HEK293 (cell line): ENCODE measurements at regions not wholly inside any gene's neighbourhood (a gene's known extent, or its start where the extent isn't known, plus 50 kb on each side); places are given as distances from the start of the nearest gene placed in this dataset.

Experiments used
- REPIN1 ChIP-seq: fragments of 450-650 bp; formaldehyde crosslinking; IDR thresholded peaks from 2 replicates; pipeline ENCODE4 v1.5.1; 2017; ENCODE audit warnings: missing biosample characterization, missing genetic modification characterization, low read depth
- ZNF350 ChIP-seq: fragments of 450-650 bp; formaldehyde crosslinking; IDR thresholded peaks from 2 replicates; pipeline ENCODE4 v1.5.0; 2017; ENCODE audit warnings: missing biosample characterization, mild to moderate bottlenecking, missing genetic modification characterization
- TF ChIP-seq, protein P1 (sequence below): fragments of 450-650 bp; formaldehyde crosslinking; IDR thresholded peaks from 2 replicates; pipeline ENCODE4 v1.5.1; 2016; ENCODE audit warnings: missing biosample characterization, missing genetic modification characterization
- TF ChIP-seq, protein P2 (sequence below): fragments of 450-650 bp; formaldehyde crosslinking; IDR thresholded peaks from 2 replicates; pipeline ENCODE4 v1.5.1; 2016; ENCODE audit warnings: missing biosample characterization, missing genetic modification characterization

DNA sequence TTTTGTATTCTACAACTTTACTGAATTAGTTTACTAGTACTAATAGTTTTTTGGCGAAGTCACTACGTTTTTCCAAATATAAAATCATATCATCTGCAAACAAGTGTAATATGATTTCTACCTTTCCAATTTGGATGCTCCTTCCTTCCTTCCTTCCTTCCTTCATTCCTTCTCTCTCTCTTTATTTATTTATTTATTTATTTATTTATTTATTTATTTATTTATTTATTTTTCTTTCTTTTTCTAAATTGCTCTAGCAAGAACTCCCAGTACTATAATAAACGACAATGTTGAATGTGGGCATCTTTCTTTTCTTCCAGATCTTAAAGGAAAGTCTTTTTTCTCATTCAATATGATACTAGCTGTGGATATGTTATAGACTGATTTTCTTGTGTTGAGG lies 656.0 kb upstream of the LUZP2 start:
- TF ChIP-seq, protein P1, sequence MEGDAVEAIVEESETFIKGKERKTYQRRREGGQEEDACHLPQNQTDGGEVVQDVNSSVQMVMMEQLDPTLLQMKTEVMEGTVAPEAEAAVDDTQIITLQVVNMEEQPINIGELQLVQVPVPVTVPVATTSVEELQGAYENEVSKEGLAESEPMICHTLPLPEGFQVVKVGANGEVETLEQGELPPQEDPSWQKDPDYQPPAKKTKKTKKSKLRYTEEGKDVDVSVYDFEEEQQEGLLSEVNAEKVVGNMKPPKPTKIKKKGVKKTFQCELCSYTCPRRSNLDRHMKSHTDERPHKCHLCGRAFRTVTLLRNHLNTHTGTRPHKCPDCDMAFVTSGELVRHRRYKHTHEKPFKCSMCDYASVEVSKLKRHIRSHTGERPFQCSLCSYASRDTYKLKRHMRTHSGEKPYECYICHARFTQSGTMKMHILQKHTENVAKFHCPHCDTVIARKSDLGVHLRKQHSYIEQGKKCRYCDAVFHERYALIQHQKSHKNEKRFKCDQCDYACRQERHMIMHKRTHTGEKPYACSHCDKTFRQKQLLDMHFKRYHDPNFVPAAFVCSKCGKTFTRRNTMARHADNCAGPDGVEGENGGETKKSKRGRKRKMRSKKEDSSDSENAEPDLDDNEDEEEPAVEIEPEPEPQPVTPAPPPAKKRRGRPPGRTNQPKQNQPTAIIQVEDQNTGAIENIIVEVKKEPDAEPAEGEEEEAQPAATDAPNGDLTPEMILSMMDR (tag by site-specific recombination), result no peak
- no peak for TF ChIP-seq REPIN1
- TF ChIP-seq, protein P2, sequence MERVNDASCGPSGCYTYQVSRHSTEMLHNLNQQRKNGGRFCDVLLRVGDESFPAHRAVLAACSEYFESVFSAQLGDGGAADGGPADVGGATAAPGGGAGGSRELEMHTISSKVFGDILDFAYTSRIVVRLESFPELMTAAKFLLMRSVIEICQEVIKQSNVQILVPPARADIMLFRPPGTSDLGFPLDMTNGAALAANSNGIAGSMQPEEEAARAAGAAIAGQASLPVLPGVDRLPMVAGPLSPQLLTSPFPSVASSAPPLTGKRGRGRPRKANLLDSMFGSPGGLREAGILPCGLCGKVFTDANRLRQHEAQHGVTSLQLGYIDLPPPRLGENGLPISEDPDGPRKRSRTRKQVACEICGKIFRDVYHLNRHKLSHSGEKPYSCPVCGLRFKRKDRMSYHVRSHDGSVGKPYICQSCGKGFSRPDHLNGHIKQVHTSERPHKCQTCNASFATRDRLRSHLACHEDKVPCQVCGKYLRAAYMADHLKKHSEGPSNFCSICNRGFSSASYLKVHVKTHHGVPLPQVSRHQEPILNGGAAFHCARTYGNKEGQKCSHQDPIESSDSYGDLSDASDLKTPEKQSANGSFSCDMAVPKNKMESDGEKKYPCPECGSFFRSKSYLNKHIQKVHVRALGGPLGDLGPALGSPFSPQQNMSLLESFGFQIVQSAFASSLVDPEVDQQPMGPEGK (tag by site-specific recombination), result no peak
- no peak for TF ChIP-seq ZNF350
